ENCODE measurements at regions not wholly inside any gene's neighbourhood (a gene's known extent, or its start where the extent isn't known, plus 50 kb on each side); places are given as distances from the start of the nearest gene placed in this dataset.

- Histone ChIP-seq H3K36me3 (ENCODE audit: low read depth) (no peaks in the 10 kb centered on the region), H3K9me3 (peaks cover 30% of the 10 kb centered on the region), H3K4me1 (ENCODE audit: low read depth) (no peaks in the 10 kb centered on the region), H3K4me3 (no peak overlapping the region)
- no peak for TF ChIP-seq CTCF (IDR thresholded peaks at IDR 0.05)
- intact Hi-C loops (cut with DNase I, micrococcal nuclease), result no loop called here
- DNase-seq, result no peak
- no peak for ATAC-seq
These were observed 433.7 kb upstream of the TPK1 start for GRCh38 chr7:145269418-145270161.

GRCh38 chr7:145265180-145265579 is 429.3 kb upstream of the TPK1 start:
- intact Hi-C loops (cut with DNase I, micrococcal nuclease), result no loop called here
- Histone ChIP-seq H3K4me1 (ENCODE audit: low read depth) (no peaks in the 10 kb centered on the region), H3K9me3 (peaks cover 30% of the 10 kb centered on the region), H3K36me3 (ENCODE audit: low read depth) (no peaks in the 10 kb centered on the region), H3K4me3 (no peak overlapping the region)
- ATAC-seq (no peak), DNase-seq (no peak)
- no peak for TF ChIP-seq CTCF (IDR thresholded peaks at IDR 0.05)

- intact Hi-C loops (cut with DNase I, micrococcal nuclease), result no loop called here
- Histone ChIP-seq H3K36me3 (ENCODE audit: low read depth) (no peaks in the 10 kb centered on the region), H3K9me3 (peaks cover 26% of the 10 kb centered on the region), H3K4me3 (no peak overlapping the region), H3K4me1 (ENCODE audit: low read depth) (no peaks in the 10 kb centered on the region)
- ATAC-seq, result no peak
- TF ChIP-seq CTCF (IDR thresholded peaks at IDR 0.05), result no peak
- DNase-seq, result no peak
These were observed 428.0 kb upstream of the TPK1 start for GRCh38 chr7:145263886-145264285.

GRCh38 chr7:145252031-145252430 is 416.2 kb upstream of the TPK1 start:
- no peak for TF ChIP-seq CTCF (IDR thresholded peaks at IDR 0.05)

GRCh38 chr7:145224775-145225174 is 388.9 kb upstream of the TPK1 start:
- intact Hi-C loops (cut with DNase I, micrococcal nuclease), result no loop called here
- ATAC-seq (no peak), DNase-seq (no peak)

More at GRCh38 chr7:145252031-145252430, 416.2 kb upstream of the TPK1 start:
- Histone ChIP-seq H3K4me1 (ENCODE audit: low read depth) (no peaks in the 10 kb centered on the region), H3K9me3 (peaks cover 40% of the 10 kb centered on the region), H3K36me3 (ENCODE audit: low read depth) (no peaks in the 10 kb centered on the region), H3K4me3 (no peak overlapping the region)
- intact Hi-C loops (cut with DNase I, micrococcal nuclease), result no loop called here
- no peak for ATAC-seq
- no peak for DNase-seq

More at GRCh38 chr7:145224775-145225174, 388.9 kb upstream of the TPK1 start:
- Histone ChIP-seq H3K36me3 (ENCODE audit: low read depth) (no peaks in the 10 kb centered on the region), H3K9me3 (peaks cover 11% of the 10 kb centered on the region), H3K4me1 (ENCODE audit: low read depth) (no peaks in the 10 kb centered on the region), H3K4me3 (no peak overlapping the region)
- no peak for TF ChIP-seq CTCF (IDR thresholded peaks at IDR 0.05)
